HFFc6 (cell line): ENCODE measurements at regions not wholly inside any gene's neighbourhood (a gene's known extent, or its start where the extent isn't known, plus 50 kb on each side); places are given as distances from the start of the nearest gene placed in this dataset.

ENCODE experiments used
- DNase-seq: peaks from one replicate; pipeline ENCODE4 v3.0.0-alpha.2; 2018
- H3K27ac Mint-ChIP-seq: 2 replicates; pipeline ENCODE4 v1.8.0; 2020; ENCODE audit warnings: mild to moderate bottlenecking, mixed read lengths
- H3K27me3 Mint-ChIP-seq: 2 replicates; pipeline ENCODE4 v1.8.0; 2021; ENCODE audit warnings: mild to moderate bottlenecking, moderate library complexity, mixed read lengths; ENCODE audit not compliant: insufficient read depth
- H3K36me3 Mint-ChIP-seq: 2 replicates; pipeline ENCODE4 v1.8.0; 2021; ENCODE audit warnings: low read depth, mixed read lengths
- H3K4me1 Mint-ChIP-seq: 2 replicates; pipeline ENCODE4 v1.8.0; 2020; ENCODE audit warnings: low read depth, mixed read lengths
- H3K4me3 Mint-ChIP-seq: 2 replicates; pipeline ENCODE4 v1.8.0; 2020; ENCODE audit warnings: mild to moderate bottlenecking, moderate library complexity, mixed read lengths
- H3K9me3 Mint-ChIP-seq: 2 replicates; pipeline ENCODE4 v1.8.0; 2020; ENCODE audit warnings: mild to moderate bottlenecking, mixed read lengths
- CTCF ChIP-seq: fragments of 200-600 bp; sonication (generic); IDR thresholded peaks from 2 replicates; pipeline ENCODE4 v1.5.0; 2021; ENCODE audit warnings: antibody characterized with exemption, mild to moderate bottlenecking

GRCh38 chr17:79276821-79277220 is 202.2 kb downstream of the ENGASE start:
- Mint-ChIP-seq H3K36me3 (no peaks in the 10 kb centered on the region), H3K27me3 (peaks cover 18% of the 10 kb centered on the region), H3K4me3 (no peak overlapping the region), H3K4me1 (peaks cover 4% of the 10 kb centered on the region; the same call in 1 of the 2 replicates), H3K27ac (no peak overlapping the region), H3K9me3 (no peaks in the 10 kb centered on the region)
- DNase-seq = no peak
- TF ChIP-seq CTCF = no peak

DNA sequence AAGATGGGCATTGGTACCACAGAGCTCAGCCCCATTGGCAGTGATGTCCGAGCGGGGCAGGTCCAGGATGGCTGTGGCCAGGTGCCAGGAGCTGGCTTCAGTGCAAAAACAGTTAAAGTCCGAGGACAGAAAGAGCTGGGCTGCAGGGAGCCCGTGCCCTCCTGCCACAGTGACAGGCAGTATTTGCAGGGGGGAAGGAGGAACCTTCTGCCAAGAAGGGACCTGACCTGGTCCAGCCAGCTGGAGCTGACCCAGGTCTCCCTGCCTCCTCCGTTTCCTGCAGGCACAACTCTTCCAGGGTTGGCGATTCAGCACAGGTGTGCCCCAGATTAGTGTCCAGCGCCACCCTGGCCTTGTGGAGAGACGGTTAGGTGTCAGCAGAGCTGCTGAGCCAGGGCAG is 199.0 kb downstream of the ENGASE start:
- H3K27ac Mint-ChIP-seq = no peak overlapping the region
- no peak overlapping the region for H3K4me3 Mint-ChIP-seq
- H3K4me1 Mint-ChIP-seq = peaks cover 4% of the 10 kb centered on the region; the same call in 1 of the 2 replicates
- peaks cover 27% of the 10 kb centered on the region for H3K27me3 Mint-ChIP-seq
- H3K9me3 Mint-ChIP-seq = no peaks in the 10 kb centered on the region
- no peak for DNase-seq
- H3K36me3 Mint-ChIP-seq = no peaks in the 10 kb centered on the region
- TF ChIP-seq CTCF = no peak

GRCh38 chr17:79272666-79273219 is 198.1 kb downstream of the ENGASE start:
- no peak for DNase-seq
- Mint-ChIP-seq H3K4me3 (no peak overlapping the region), H3K36me3 (no peaks in the 10 kb centered on the region), H3K27me3 (peaks cover 35% of the 10 kb centered on the region), H3K9me3 (no peaks in the 10 kb centered on the region), H3K4me1 (peaks cover 4% of the 10 kb centered on the region; the same call in 1 of the 2 replicates), H3K27ac (no peak overlapping the region)
- no peak for TF ChIP-seq CTCF

GRCh38 chr17:79272220-79272619 is 197.6 kb downstream of the ENGASE start:
- H3K36me3 Mint-ChIP-seq = no peaks in the 10 kb centered on the region
- DNase-seq = no peak
- peaks cover 36% of the 10 kb centered on the region for H3K27me3 Mint-ChIP-seq
- H3K4me3 Mint-ChIP-seq = no peak overlapping the region
- no peak overlapping the region for H3K27ac Mint-ChIP-seq
- H3K4me1 Mint-ChIP-seq = peaks cover 4% of the 10 kb centered on the region; the same call in 1 of the 2 replicates
- no peaks in the 10 kb centered on the region for H3K9me3 Mint-ChIP-seq
- TF ChIP-seq CTCF = no peak

DNA sequence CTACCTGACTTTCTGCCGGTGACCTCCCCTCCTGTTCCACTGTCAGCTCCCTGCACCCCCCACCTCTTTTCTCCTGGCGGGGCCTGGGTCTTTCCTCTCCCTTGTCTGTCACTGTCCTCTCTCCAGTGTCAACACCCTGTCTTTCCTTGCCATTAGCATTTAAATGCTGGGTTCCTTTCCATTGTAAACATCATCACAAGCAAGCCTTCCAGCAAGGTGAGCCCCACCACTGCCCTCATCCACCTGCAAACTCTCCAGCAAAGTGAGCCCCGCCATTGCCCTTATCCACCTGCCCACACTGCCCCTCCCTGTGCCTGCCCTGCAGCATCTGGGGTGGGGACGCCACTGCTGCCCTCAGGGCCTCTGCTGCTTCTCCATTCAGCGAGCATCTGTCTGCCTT is 195.0 kb downstream of the ENGASE start:
- Mint-ChIP-seq H3K9me3 (no peaks in the 10 kb centered on the region), H3K4me3 (no peak overlapping the region), H3K36me3 (no peaks in the 10 kb centered on the region), H3K27me3 (peaks cover 44% of the 10 kb centered on the region), H3K27ac (no peak overlapping the region), H3K4me1 (peaks cover 4% of the 10 kb centered on the region; the same call in 1 of the 2 replicates)
- no peak for DNase-seq
- TF ChIP-seq CTCF = no peak

GRCh38 chr17:79263191-79263590 is 188.6 kb downstream of the ENGASE start:
- Mint-ChIP-seq H3K27me3 (peaks cover 55% of the 10 kb centered on the region), H3K4me1 (no peaks in the 10 kb centered on the region), H3K36me3 (no peaks in the 10 kb centered on the region), H3K4me3 (no peak overlapping the region), H3K9me3 (no peaks in the 10 kb centered on the region), H3K27ac (no peak overlapping the region)
- no peak for TF ChIP-seq CTCF
- DNase-seq = no peak
